Right renal pelvis (tissue), 4 donors: ENCODE measurements at regions not wholly inside any gene's neighbourhood (a gene's known extent, or its start where the extent isn't known, plus 50 kb on each side); places are given as distances from the start of the nearest gene placed in this dataset.

Source experiments
- DNase-seq, 4 donors: peaks; one replicate each; pipeline ENCODE4 v3.0.0-alpha.2; 2013; ENCODE audit warnings: low read depth in 4 of 4, low spot score in 3 of 4, missing footprints in 1 of 4

DNA sequence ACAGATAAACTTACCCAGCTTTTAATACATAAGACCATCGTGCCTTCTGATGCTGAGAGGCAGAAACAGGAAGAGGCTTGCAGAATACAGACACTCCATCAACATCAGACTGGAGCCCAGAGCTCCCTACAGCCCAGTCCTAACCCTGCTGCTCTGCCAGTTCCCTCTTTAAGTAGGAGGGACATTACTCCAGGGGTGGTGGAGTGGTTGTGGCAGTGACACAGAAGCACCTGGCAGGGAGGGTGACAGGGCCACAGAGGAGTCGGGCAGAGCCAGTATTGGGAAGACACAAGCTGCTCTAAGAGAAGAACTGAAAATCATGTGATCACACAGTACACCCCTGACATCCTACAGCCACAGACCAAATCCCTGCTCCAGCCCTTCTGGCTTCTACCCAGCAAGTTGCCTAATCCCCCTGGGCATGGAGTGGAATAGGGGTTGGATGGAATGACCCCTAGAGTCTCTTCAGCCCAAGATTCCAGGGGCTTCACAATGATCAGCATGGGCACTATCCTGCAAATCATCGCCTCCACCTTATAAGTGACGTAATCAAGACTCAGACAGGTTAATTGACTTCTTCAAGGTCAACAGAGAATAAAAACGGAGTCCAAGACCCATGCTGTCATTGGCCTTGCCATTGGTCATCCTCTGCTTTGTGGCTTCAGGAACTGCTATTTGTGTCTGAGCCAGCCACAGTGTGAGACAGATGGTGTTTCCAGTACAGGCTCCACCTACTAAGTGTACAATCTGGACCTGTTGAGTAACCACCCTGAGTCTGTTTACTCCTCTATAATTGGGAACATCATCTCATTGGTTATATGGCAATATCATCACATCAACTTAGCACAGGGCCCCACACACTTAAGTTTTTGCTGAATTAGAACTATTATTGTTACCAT lies 61.1 kb upstream of the ZMIZ1 start:
- no peak for DNase-seq

DNA sequence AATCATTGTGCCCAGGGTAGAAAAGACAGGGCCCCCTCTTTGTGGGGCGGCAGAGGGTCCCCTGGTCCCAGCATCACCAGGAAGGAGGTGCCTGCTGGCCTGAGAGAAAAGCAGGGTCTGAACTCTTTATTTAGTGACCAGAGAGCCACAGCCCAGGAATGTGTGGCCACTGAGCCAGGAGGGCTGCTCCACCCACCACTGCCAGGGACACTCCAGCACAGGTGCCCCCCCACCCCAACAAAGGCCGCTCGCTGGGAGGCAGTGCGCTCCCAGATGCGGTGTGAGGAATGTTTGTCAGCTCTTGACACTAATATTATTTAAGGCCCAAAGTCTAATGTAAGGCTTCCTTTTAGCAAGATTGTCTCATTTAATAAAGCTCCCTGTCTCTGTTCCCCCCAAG lies 59.6 kb upstream of the ZMIZ1 start:
- DNase-seq = no peak

DNA sequence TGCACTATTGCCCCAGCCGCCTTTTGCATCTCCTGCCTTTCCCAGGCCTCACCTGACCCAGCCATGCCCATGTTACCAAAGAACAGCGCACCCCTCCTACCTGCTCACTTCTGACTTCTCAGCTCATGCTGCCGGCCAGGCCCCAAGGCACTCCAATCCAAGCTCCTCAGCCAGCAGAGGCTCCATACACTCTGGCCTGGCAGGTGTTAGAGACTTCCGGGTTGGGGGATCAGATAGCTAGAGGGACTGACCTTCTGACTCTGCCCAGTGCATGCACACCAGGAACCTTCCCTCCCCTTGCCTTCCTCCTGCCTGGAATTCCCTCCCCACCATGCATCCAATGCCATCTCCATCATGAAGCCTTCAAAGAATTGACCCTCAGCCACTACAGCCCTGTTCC lies 56.2 kb upstream of the ZMIZ1 start:
- DNase-seq = no peak

DNA sequence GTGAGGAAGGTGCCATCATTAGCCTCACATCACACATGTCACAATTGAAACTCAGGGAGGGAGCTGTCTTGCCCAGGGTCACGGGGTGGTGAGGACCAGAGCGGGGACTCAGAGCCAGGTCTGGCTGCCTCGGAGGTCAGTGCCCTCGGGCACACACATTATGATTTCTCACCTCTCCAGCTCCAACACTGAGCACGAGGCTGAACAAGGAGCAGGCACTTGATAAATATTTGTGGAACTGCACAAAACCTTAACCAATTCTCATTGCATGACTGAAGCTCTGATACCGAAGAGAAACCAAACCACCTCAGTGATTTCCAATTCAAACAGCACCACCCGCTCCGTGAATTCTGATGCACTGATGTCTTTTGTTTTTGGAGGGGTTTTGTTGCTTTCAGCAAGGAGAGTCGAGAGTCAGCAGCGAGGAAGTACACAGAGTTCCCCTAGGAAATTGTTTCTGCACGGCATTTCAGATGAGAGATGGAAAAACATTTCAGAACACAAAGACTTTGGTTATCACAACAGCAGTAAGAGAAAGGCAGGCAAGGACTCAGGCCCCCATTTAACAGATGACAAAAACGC lies 55.3 kb upstream of the ZMIZ1 start:
- DNase-seq = no peak

DNA sequence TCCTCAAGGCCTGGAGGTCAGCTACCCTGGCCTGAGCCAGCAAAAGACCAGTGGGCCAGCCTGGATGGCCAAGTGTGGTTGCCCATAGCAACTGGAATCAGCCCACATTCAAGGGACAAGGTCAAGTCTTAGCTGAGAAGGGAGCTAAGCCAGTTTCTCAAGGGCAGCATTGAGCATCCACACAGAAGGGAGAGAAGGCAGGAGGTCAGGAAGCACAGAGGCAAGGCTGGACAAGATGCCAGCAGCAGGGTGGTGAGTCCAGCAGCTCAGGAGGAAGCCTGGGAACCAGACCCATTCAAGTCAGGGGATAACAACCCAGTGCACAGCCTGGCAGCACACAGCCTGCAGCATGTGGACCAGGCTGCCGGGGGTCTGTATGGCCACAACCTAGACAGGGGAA lies 54.0 kb upstream of the ZMIZ1 start:
- DNase-seq = no peak

DNA sequence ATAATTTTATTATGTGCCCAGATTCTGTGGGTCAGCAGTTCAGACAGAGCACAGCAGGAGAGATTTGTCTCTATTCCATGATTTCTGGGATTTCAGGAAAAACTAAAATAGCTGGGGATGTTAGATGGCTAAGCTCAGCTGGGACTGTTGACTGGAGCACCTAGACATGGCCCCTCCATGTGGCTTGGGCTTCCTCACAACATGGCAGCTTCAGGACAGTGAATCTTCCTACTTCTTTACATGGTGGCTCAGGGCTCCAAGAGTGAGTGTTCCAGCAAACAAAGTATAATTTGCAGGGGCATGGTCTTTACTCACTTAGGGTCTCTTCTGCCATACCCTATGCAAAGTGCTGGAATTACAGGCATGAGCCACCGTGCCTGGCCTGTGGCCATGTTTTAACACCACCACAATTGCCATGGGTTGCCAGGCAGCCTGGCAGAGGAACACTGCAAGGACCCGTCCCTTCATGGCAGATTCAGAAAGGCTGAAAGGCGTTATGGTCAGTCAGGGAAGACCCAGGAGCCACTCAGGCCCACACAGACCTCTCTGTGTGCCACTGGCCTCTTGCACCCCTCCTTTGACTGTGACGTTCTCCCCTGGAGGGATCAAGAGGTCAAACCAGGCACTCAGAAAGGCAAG lies 50.8 kb upstream of the ZMIZ1 start:
- DNase-seq = no peak

DNA sequence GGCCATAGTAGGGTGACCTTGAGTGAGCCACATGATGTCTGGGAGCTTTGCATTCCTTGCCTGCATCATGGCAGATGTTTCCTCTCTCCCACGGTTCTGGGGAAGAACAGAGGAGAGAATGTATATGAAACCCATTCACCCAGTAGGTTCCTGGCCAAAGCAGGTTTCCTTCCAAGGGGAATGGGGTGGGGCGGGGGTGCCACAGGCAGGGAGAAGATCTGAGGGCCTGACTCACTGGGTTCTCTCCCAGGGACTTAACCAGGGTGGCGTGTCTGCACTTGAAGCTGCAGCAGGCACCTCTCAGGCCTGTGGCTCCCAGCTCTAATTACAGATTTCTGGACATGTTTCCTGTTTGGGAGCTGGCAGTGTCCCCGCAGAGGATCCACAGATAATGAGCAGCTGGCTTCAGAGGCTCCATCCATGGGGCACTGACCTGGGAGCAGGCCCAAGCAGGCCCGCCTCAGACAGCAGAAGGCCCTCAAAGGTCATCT lies 50.2 kb upstream of the ZMIZ1 start:
- DNase-seq = no peak
